GM12865 (cell line): ENCODE measurements at regions not wholly inside any gene's neighbourhood (a gene's known extent, or its start where the extent isn't known, plus 50 kb on each side); places are given as distances from the start of the nearest gene placed in this dataset.
"Not testable (repeated sequence)": the region's sequence is repeated elsewhere in the genome, so short reads cannot be mapped to it uniquely, and the experiment has no call there.

Experiments used
- DNase-seq: peaks from one replicate; pipeline ENCODE4 v3.0.0; 2010; ENCODE audit warnings: low read depth
- H3K4me3 ChIP-seq: 2 replicates; pipeline ENCODE4 v1.5.1; 2011; ENCODE audit warnings: mild to moderate bottlenecking, low read depth, low read length, control low read depth
- CTCF ChIP-seq: IDR thresholded peaks from 2 replicates; pipeline ENCODE4 v1.5.1; 2011; ENCODE audit warnings: low read length, control low read depth, low read depth, inconsistent platforms; ENCODE audit not compliant: insufficient read depth; ENCODE audit errors: missing control alignments

- DNase-seq = no peak
- no peak overlapping the region for H3K4me3 ChIP-seq
- TF ChIP-seq CTCF = no peak
Measured at GRCh38 chr11:27228232-27228905, 134.6 kb downstream of the CCDC34 start.

GRCh38 chr11:27227736-27228135, 135.3 kb downstream of the CCDC34 start:
- no peak overlapping the region for H3K4me3 ChIP-seq
- no peak for TF ChIP-seq CTCF
- DNase-seq = no peak

GRCh38 chr11:27219487-27220039, 143.5 kb downstream of the CCDC34 start:
- not testable (repeated sequence) for H3K4me3 ChIP-seq, DNase-seq

GRCh38 chr11:27218421-27219038, 144.5 kb downstream of the CCDC34 start:
- no peak for DNase-seq
- H3K4me3 ChIP-seq = no peak overlapping the region
- TF ChIP-seq CTCF = no peak

GRCh38 chr11:27217948-27218420, 145.0 kb downstream of the CCDC34 start:
- no peak for TF ChIP-seq CTCF
- H3K4me3 ChIP-seq = no peak overlapping the region
- DNase-seq = no peak

GRCh38 chr11:27217496-27217895, 145.5 kb downstream of the CCDC34 start:
- no peak overlapping the region for H3K4me3 ChIP-seq
- no peak for DNase-seq
- TF ChIP-seq CTCF = no peak

- no peak for TF ChIP-seq CTCF
- no peak overlapping the region for H3K4me3 ChIP-seq
- no peak for DNase-seq
Measured at GRCh38 chr11:27216270-27217149, 146.5 kb downstream of the CCDC34 start.
